ENCODE measurements at regions not wholly inside any gene's neighbourhood (a gene's known extent, or its start where the extent isn't known, plus 50 kb on each side); places are given as distances from the start of the nearest gene placed in this dataset.

DNA sequence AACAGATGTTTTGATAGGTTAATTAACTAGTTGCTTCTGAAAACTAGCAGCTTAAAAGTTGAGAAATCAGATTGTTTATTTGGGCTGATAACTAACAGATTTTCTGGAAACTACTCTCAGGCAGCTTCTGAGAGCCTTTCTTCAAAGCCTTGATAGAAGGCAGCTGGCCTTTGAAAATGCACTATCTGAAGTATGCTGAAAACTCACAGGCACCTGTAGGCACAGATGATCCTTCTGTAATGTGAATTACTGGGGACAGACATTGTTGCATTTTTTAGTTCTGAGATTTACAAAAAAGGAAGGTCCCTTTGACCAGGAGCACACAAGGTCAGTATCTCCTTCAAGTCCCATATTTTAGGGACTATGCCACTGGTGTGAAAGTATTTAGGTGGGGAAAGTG lies 460.8 kb upstream of the CNTN5 start:
- intact Hi-C loops (cut with DNase I): no loop called here
- no peaks in the 10 kb centered on the region for H3K9me3 ChIP-seq
- H3K27me3 ChIP-seq: no peaks in the 10 kb centered on the region
- no peak for TF ChIP-seq CTCF (IDR thresholded peaks at IDR 0.05)
- H3K27ac ChIP-seq: no peak overlapping the region
- ATAC-seq: no peak
- H3K4me3 ChIP-seq: no peak overlapping the region
- DNase-seq: no peak
- H3K36me3 ChIP-seq: no peaks in the 10 kb centered on the region
- H3K4me1 ChIP-seq: no peaks in the 10 kb centered on the region

DNA sequence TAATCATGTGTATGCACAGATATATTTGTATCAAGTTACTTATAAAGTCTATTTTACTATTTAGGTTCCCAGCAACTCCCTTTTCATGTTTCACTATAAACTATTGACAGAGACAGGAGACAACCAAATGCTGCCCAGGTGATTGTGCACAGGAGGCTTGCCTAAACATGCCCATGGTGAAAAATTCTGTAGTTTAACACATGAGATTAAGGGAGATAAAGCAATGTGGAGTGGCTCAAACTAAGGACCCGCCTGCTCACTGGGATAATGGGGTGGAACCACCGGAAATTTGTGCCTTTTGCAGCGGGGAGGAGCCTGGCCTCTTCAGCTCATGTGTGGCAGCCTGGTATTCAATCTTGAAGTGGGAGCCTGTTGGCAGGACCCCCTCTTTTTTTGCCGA lies 459.5 kb upstream of the CNTN5 start:
- DNase-seq (no peak), ATAC-seq (no peak)
- Histone ChIP-seq H3K27ac (no peak overlapping the region), H3K27me3 (no peaks in the 10 kb centered on the region), H3K36me3 (no peaks in the 10 kb centered on the region), H3K9me3 (no peaks in the 10 kb centered on the region), H3K4me1 (no peaks in the 10 kb centered on the region), H3K4me3 (no peak overlapping the region)
- TF ChIP-seq CTCF (IDR thresholded peaks at IDR 0.05): no peak
- intact Hi-C loops (cut with DNase I): no loop called here

DNA sequence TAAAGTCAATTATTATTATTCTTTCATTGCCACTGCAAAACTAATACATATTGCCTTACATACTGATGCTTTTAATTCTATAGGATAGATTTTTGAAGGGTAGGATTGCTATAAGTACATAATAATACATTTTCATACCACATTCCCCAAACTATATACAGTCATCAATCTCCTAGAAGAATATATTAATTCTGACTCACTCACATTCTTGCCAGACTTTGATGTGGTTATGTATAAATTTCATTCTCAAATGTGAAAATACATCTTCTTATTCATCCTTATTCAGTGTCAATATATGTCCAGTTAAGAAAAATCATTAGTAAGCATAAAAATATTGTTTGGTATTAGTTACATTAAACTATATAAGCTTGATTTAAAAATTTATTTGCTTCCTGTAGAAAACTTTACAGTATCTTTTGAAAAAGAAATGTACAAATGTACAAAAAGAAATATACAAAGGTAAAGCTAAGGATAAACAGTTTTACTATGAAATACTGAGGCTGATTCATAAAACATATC lies 458.8 kb upstream of the CNTN5 start:
- TF ChIP-seq CTCF (IDR thresholded peaks at IDR 0.05): no peak
- Histone ChIP-seq H3K27me3 (no peaks in the 10 kb centered on the region), H3K4me1 (no peaks in the 10 kb centered on the region), H3K9me3 (no peaks in the 10 kb centered on the region), H3K4me3 (no peak overlapping the region), H3K27ac (no peak overlapping the region), H3K36me3 (no peaks in the 10 kb centered on the region)
- ATAC-seq (no peak), DNase-seq (no peak)
- intact Hi-C loops (cut with DNase I): no loop called here

GRCh38 chr11:98564233-98564632 lies 456.5 kb upstream of the CNTN5 start:
- Histone ChIP-seq H3K27me3 (no peaks in the 10 kb centered on the region), H3K9me3 (no peaks in the 10 kb centered on the region), H3K27ac (no peak overlapping the region), H3K36me3 (no peaks in the 10 kb centered on the region), H3K4me1 (no peaks in the 10 kb centered on the region), H3K4me3 (no peak overlapping the region)
- DNase-seq (no peak), ATAC-seq (no peak)
- no peak for TF ChIP-seq CTCF (IDR thresholded peaks at IDR 0.05)
- intact Hi-C loops (cut with DNase I): no loop called here

- intact Hi-C loops (cut with DNase I): no loop called here
- Histone ChIP-seq H3K27me3 (no peaks in the 10 kb centered on the region), H3K4me1 (no peaks in the 10 kb centered on the region), H3K4me3 (no peak overlapping the region), H3K27ac (no peak overlapping the region), H3K36me3 (no peaks in the 10 kb centered on the region), H3K9me3 (no peaks in the 10 kb centered on the region)
- no peak for ATAC-seq
- no peak for TF ChIP-seq CTCF (IDR thresholded peaks at IDR 0.05)
- DNase-seq: no peak
Measured at GRCh38 chr11:98564881-98565280, 455.9 kb upstream of the CNTN5 start.

DNA sequence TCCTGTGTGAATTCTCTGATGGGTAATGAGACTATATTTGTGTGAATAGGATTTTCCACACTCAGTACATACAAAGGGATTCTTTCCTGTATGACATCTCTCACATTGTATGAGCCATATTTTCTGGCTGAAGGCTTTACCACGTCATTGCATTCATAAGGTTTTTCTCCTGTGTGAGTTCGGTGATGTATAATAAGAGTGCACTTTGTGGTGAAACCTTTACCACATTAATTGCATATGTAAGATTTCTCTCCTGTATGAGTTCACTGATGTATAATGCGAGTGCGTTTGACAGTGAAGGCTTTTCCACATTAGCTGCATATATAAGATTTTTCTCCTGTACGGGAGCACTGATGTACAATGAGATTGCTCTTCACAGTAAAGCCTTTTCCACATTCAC lies 455.4 kb upstream of the CNTN5 start:
- H3K27me3 ChIP-seq: no peaks in the 10 kb centered on the region
- intact Hi-C loops (cut with DNase I): no loop called here

More for the DNA sequence above, 455.4 kb upstream of the CNTN5 start:
- Histone ChIP-seq H3K4me3 (no peak overlapping the region), H3K27ac (no peak overlapping the region), H3K9me3 (no peaks in the 10 kb centered on the region), H3K36me3 (no peaks in the 10 kb centered on the region), H3K4me1 (no peaks in the 10 kb centered on the region)
- ATAC-seq (no peak), DNase-seq (no peak)
- no peak for TF ChIP-seq CTCF (IDR thresholded peaks at IDR 0.05)

All from upper lobe of right lung (tissue), 1 donor.